Lower leg skin (tissue), 4 donors: ENCODE measurements at regions not wholly inside any gene's neighbourhood (a gene's known extent, or its start where the extent isn't known, plus 50 kb on each side); places are given as distances from the start of the nearest gene placed in this dataset.

Experiments used
- DNase-seq, 2 donors: peaks; one replicate each; pipeline ENCODE4 v3.0.0-alpha.2; 2019; ENCODE audit warnings: low spot score in 2 of 2
- H3K4me3 ChIP-seq: fragments of 200-600 bp; sonication (generic); 2 replicates; pipeline ENCODE4 v1.5.1; 2017; ENCODE audit warnings: mild to moderate bottlenecking, low read depth; ENCODE audit not compliant: poor library complexity, severe bottlenecking
- CTCF ChIP-seq, 3 donors: fragments of 450-650 bp; IDR thresholded peaks; one replicate each; pipeline ENCODE4 v1.5.1; 2016; ENCODE audit warnings: antibody characterized with exemption in 3 of 3, mild to moderate bottlenecking in 3 of 3, moderate library complexity in 2 of 3
- POLR2A ChIP-seq, 2 donors: fragments of 450-650 bp; IDR thresholded peaks; one replicate each; pipeline ENCODE4 v1.6.1; 2016 to 2017; ENCODE audit warnings: antibody characterized with exemption in 2 of 2, mild to moderate bottlenecking in 1 of 2, moderate library complexity in 1 of 2
- WGBS, 2 donors: methylation state at CpG; one replicate each; pipeline ENCODE4 v1.1.5; 2018; 5-methylcytosine and 5-hydroxymethylcytosine counted together
- intact Hi-C: fragments of 100-400 bp; cut with DNase I; formaldehyde crosslinking; loops from one replicate; pipeline ENCODE4 v1.15.0; 2023; ENCODE audit warnings: low total_unique reads

GRCh38 chr12:20234474-20234873 lies 133.9 kb upstream of the PDE3A start:
- DNase-seq: no peak
- TF ChIP-seq CTCF (IDR thresholded peaks at IDR 0.05) (no peak), POLR2A (IDR thresholded peaks at IDR 0.05) (no peak)
- no peak overlapping the region for H3K4me3 ChIP-seq
- intact Hi-C loops: no loop called here
- WGBS, 2 donors: 89 to 92% methylated on average over 6 of the region's 6 CpGs

- 91 to 92% methylated on average over 7 of the region's 7 CpGs for WGBS, 2 donors
- no peak overlapping the region for H3K4me3 ChIP-seq
- intact Hi-C loops: no loop called here
- DNase-seq: no peak
- TF ChIP-seq POLR2A (IDR thresholded peaks at IDR 0.05): no peak
Measured at GRCh38 chr12:20237091-20237490, 131.2 kb upstream of the PDE3A start.

- WGBS, 2 donors: 23 to 29% methylated on average over 1 of the region's 1 CpG
- intact Hi-C loops: no loop called here
- no peak for TF ChIP-seq POLR2A (IDR thresholded peaks at IDR 0.05)
- H3K4me3 ChIP-seq: no peak overlapping the region
- DNase-seq: no peak
Measured at GRCh38 chr12:20245491-20245890, 122.8 kb upstream of the PDE3A start.

- TF ChIP-seq CTCF (IDR thresholded peaks at IDR 0.05) (no peak), POLR2A (IDR thresholded peaks at IDR 0.05) (no peak)
- intact Hi-C loops: no loop called here
- H3K4me3 ChIP-seq: no peak overlapping the region
- no peak for DNase-seq
- 89 to 93% methylated on average over 3 of the region's 3 CpGs for WGBS, 2 donors
Measured at GRCh38 chr12:20248646-20249045, 119.7 kb upstream of the PDE3A start.

GRCh38 chr12:20250761-20251160 lies 117.6 kb upstream of the PDE3A start:
- no peak for DNase-seq
- TF ChIP-seq CTCF (IDR thresholded peaks at IDR 0.05) (no peak), POLR2A (IDR thresholded peaks at IDR 0.05) (no peak)
- H3K4me3 ChIP-seq: no peak overlapping the region
- 94 to 95% methylated on average over 1 of the region's 1 CpG for WGBS, 2 donors
- intact Hi-C loops: no loop called here

GRCh38 chr12:20257311-20257710 lies 111.0 kb upstream of the PDE3A start:
- intact Hi-C loops: no loop called here
- H3K4me3 ChIP-seq: no peak overlapping the region
- no peak for DNase-seq
- TF ChIP-seq CTCF (IDR thresholded peaks at IDR 0.05): no peak
- no peak for TF ChIP-seq POLR2A (IDR thresholded peaks at IDR 0.05)

- TF ChIP-seq CTCF (IDR thresholded peaks at IDR 0.05) (no peak), POLR2A (IDR thresholded peaks at IDR 0.05) (no peak)
- intact Hi-C loops: no loop called here
- 79 to 82% methylated on average over 2 of the region's 2 CpGs for WGBS, 2 donors
- DNase-seq: no peak
- no peak overlapping the region for H3K4me3 ChIP-seq
Measured at GRCh38 chr12:20259786-20260185, 108.6 kb upstream of the PDE3A start.
